Esophagus muscularis mucosa (tissue), 4 donors: ENCODE measurements at regions not wholly inside any gene's neighbourhood (a gene's known extent, or its start where the extent isn't known, plus 50 kb on each side); places are given as distances from the start of the nearest gene placed in this dataset.
"Not testable (repeated sequence)": the region's sequence is repeated elsewhere in the genome, so short reads cannot be mapped to it uniquely, and the experiment has no call there.

Experiments used
- DNase-seq: peaks from one replicate; pipeline ENCODE4 v3.0.0-alpha.2; 2017; ENCODE audit errors: extremely low spot score
- H3K27ac ChIP-seq, 4 donors: fragments of 200-600 bp; sonication (generic); replicated peaks in 1 of 4; 1 replicate in 3 of 4; 2 replicates in 1 of 4; pipeline ENCODE4 v1.5.1; 2016 to 2019; ENCODE audit warnings: mild to moderate bottlenecking in 1 of 4
- H3K27me3 ChIP-seq, 4 donors: fragments of 200-600 bp; sonication (generic); one replicate each; pipeline versions ENCODE4 v1.5.1 to v1.6.0; 2016 to 2019
- H3K36me3 ChIP-seq, 4 donors: fragments of 200-600 bp; sonication (generic); one replicate each; pipeline ENCODE4 v1.5.1; 2016 to 2019
- H3K4me1 ChIP-seq, 4 donors: fragments of 200-600 bp; sonication (generic); one replicate each; pipeline ENCODE4 v1.5.1; 2016 to 2019
- H3K4me3 ChIP-seq, 4 donors: fragments of 200-600 bp; sonication (generic); 1 replicate in 2 of 4; 2 replicates in 2 of 4; pipeline ENCODE4 v1.5.1; 2016 to 2019; ENCODE audit warnings: mild to moderate bottlenecking in 4 of 4, moderate library complexity in 1 of 4
- H3K9me3 ChIP-seq, 4 donors: fragments of 200-600 bp; sonication (generic); 1 replicate in 3 of 4; 2 replicates in 1 of 4; pipeline ENCODE4 v1.5.1; 2016 to 2019
- CTCF ChIP-seq, 3 experiments: fragments of 200-600 bp in 2 of 3; fragments of 450-650 bp in 1 of 3; sonication (generic) in 2 of 3; IDR thresholded peaks; one replicate each; pipeline ENCODE4 v1.5.1; 2017 to 2019; ENCODE audit warnings: antibody characterized with exemption in 3 of 3, mild to moderate bottlenecking in 2 of 3, moderate library complexity in 1 of 3
- EP300 ChIP-seq: sonication (generic); formaldehyde crosslinking; IDR thresholded peaks from one replicate; pipeline ENCODE4 v1.6.1; 2017; ENCODE audit warnings: antibody characterized with exemption
- POLR2A ChIP-seq: fragments of 450-650 bp; IDR thresholded peaks from one replicate; pipeline ENCODE4 v1.6.1; 2017; ENCODE audit warnings: antibody characterized with exemption, moderate library complexity, mild to moderate bottlenecking, low read depth
- POLR2AphosphoS5 ChIP-seq, 2 donors: sonication (generic); formaldehyde crosslinking; IDR thresholded peaks; one replicate each; pipeline ENCODE4 v1.6.1; 2017; ENCODE audit warnings: antibody characterized with exemption in 2 of 2
- WGBS: methylation state at CpG from one replicate; pipeline ENCODE4 v1.1.5; 2018; 5-methylcytosine and 5-hydroxymethylcytosine counted together
- intact Hi-C: fragments of 100-400 bp; cut with DNase I; formaldehyde crosslinking; loops from one replicate; pipeline ENCODE4 v1.15.1; 2023

- Histone ChIP-seq H3K9me3 (no peaks in the 10 kb centered on the region), H3K4me1 (no peaks in the 10 kb centered on the region), H3K27ac (no peak overlapping the region), H3K4me3 (no peak overlapping the region), H3K36me3 (no peaks in the 10 kb centered on the region), H3K27me3 (no peaks in the 10 kb centered on the region)
- WGBS, result 83% methylated on average over 4 of the region's 4 CpGs
- no peak for DNase-seq
- TF ChIP-seq POLR2AphosphoS5 (IDR thresholded peaks at IDR 0.05), result no peak
- no peak for TF ChIP-seq EP300
- no peak for TF ChIP-seq POLR2A
- no peak for TF ChIP-seq CTCF (IDR thresholded peaks at IDR 0.05)
- intact Hi-C loops, result no loop called here
These were observed 862.7 kb downstream of the DTWD2 start for GRCh38 chr5:118125687-118126086.

DNA sequence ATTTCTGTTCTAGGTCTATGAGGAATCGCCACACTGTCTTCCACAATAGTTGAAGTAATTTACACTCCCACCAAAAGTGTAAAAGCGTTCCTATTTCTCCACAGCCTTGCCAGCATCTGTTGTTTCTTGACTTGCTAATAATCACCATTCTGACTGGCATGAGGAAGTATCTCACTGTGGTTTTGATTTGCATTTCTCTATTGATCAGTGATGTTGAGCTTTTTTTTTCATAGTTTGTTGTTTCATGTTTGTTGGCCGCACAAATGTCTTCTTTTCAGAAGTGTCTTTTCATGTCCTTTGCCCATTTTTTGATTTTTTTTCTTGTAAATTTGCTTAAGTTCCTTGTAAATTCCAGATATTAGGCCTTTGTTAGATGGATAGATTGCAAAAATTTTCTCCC, 867.1 kb downstream of the DTWD2 start:
- H3K27ac ChIP-seq, result no peak overlapping the region
- no peaks in the 10 kb centered on the region for H3K4me1 ChIP-seq
- no peak overlapping the region for H3K4me3 ChIP-seq
- H3K9me3 ChIP-seq, result no peaks in the 10 kb centered on the region
- H3K27me3 ChIP-seq, result no peaks in the 10 kb centered on the region
- WGBS, result 92% methylated on average over 3 of the region's 3 CpGs
- intact Hi-C loops, result no loop called here
- no peak for TF ChIP-seq POLR2A
- TF ChIP-seq EP300, result no peak
- no peak for TF ChIP-seq CTCF (IDR thresholded peaks at IDR 0.05)
- no peak for TF ChIP-seq POLR2AphosphoS5 (IDR thresholded peaks at IDR 0.05)
- DNase-seq, result no peak
- H3K36me3 ChIP-seq, result no peaks in the 10 kb centered on the region

DNA sequence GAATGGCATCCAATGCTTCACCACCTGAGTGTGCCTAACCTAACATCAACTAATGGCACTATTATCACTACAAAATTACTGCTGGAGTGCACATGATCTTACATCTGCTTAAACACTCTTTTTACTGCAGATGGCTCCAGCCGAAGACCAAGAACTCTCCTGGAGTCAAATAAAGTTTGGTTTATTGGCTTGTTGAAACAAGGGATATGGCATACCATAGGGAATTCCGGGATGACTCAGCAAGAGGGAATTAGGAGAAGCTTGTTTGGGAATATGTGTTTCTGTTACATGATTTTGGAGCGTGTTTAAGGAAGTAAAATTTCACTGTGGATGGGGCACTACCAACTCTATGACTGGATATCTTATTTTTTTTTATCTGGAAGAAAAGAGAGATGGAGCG, 872.6 kb downstream of the DTWD2 start:
- Histone ChIP-seq H3K4me1 (no peaks in the 10 kb centered on the region), H3K9me3 (no peaks in the 10 kb centered on the region), H3K27ac (no peak overlapping the region), H3K36me3 (no peaks in the 10 kb centered on the region), H3K27me3 (no peaks in the 10 kb centered on the region), H3K4me3 (no peak overlapping the region)
- intact Hi-C loops, result no loop called here
- TF ChIP-seq POLR2AphosphoS5 (IDR thresholded peaks at IDR 0.05) (no peak), CTCF (IDR thresholded peaks at IDR 0.05) (no peak), EP300 (no peak), POLR2A (no peak)
- WGBS, result 79% methylated on average over 4 of the region's 4 CpGs
- no peak for DNase-seq

GRCh38 chr5:118111956-118112355, 876.4 kb downstream of the DTWD2 start:
- no peak for DNase-seq
- Histone ChIP-seq H3K4me1 (no peaks in the 10 kb centered on the region), H3K36me3 (no peaks in the 10 kb centered on the region), H3K27me3 (no peaks in the 10 kb centered on the region), H3K27ac (no peak overlapping the region), H3K4me3 (no peak overlapping the region), H3K9me3 (no peaks in the 10 kb centered on the region)
- TF ChIP-seq POLR2A (no peak), EP300 (no peak), CTCF (IDR thresholded peaks at IDR 0.05) (no peak), POLR2AphosphoS5 (IDR thresholded peaks at IDR 0.05) (no peak)
- intact Hi-C loops, result no loop called here
- 78% methylated on average over 5 of the region's 5 CpGs for WGBS

DNA sequence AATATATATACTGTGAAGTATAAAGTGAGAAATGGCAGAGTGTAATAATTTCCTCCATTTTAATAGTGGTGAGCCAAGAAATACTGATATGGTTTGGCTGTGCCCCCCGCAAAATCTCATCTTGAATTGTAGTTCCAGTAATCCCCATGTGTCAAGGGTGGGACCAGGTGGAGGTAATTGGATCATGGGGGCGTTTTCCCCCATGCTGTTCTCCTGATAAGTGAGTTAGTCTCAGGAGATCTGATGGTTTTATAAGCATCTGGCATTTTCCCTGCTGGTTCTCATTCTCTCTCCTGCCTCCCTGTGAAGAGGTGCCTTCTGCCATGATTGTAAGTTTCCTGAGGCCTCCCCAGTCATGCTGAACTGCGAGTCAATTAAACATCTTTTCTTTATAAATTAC, 881.1 kb downstream of the DTWD2 start:
- H3K36me3 ChIP-seq, H3K27ac ChIP-seq, H3K4me1 ChIP-seq, H3K4me3 ChIP-seq, H3K9me3 ChIP-seq, DNase-seq, H3K27me3 ChIP-seq, intact Hi-C loops: not testable (repeated sequence)
- 72% methylated on average over 3 of the region's 3 CpGs for WGBS
